ENCODE measurements at regions not wholly inside any gene's neighbourhood (a gene's known extent, or its start where the extent isn't known, plus 50 kb on each side); places are given as distances from the start of the nearest gene placed in this dataset.

DNA sequence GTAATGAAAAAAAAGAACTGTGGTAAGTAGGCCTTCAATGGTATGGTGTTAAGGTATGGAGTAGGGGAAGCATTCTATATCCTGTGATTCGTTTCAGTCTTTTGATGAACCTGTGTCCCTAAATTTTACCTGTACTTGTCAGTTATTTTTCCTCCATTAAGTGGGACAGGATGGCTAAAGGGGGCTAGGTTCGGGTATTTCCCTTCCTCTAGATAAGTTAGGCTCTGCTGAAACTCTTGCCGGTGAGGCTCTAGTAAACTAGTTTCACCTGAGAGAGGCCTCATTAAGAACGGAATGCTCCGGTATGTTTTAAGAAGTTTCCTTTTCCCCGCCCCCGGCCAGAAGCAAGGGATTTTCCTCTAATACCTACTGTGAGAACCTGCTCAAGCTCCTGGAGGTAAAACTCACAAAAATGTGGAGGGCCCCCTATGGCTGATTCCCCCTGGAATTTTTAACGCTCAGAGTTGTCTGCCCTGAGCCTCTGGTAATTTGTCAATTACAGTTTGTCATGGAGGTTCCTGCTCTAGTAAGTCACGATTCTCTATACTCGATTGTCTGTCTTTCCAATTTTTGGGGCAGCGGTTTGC lies 87.7 kb downstream of the MACIR start:
- no peaks in the 10 kb centered on the region for H3K9me3 ChIP-seq (replicated peaks)
- DNase-seq = no peak
- peaks cover 3% of the 10 kb centered on the region; the same call in 1 of the 2 replicates for H3K4me1 ChIP-seq
- H3K27me3 ChIP-seq = no peaks in the 10 kb centered on the region
- H3K27ac ChIP-seq = no peak overlapping the region
- H3K36me3 ChIP-seq = no peaks in the 10 kb centered on the region
- no peak overlapping the region for H3K4me3 ChIP-seq

DNA sequence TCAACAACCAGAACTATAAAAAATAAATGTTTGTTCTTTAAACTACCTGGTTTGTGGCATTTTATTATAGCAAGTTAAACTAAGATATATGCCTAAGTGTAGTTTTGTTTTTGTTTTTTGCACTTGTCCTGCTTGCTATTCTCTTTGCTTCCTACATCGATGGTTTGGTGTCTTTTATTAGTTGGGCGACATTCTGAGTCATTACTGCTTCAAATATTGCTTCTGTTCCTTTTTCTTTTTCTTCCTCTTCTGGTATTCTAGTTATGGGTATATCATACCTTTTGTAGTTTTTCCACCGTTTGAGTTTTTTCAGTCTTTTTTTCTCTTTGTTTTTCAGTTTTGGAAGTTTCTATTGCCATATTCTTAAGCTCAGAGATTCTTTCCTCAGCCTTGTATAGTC lies 86.9 kb downstream of the MACIR start:
- no peaks in the 10 kb centered on the region for H3K9me3 ChIP-seq (replicated peaks)
- no peak overlapping the region for H3K4me3 ChIP-seq
- H3K36me3 ChIP-seq = no peaks in the 10 kb centered on the region
- peaks cover 3% of the 10 kb centered on the region; the same call in 1 of the 2 replicates for H3K4me1 ChIP-seq
- no peak for DNase-seq
- H3K27ac ChIP-seq = no peak overlapping the region
- H3K27me3 ChIP-seq = no peaks in the 10 kb centered on the region

DNA sequence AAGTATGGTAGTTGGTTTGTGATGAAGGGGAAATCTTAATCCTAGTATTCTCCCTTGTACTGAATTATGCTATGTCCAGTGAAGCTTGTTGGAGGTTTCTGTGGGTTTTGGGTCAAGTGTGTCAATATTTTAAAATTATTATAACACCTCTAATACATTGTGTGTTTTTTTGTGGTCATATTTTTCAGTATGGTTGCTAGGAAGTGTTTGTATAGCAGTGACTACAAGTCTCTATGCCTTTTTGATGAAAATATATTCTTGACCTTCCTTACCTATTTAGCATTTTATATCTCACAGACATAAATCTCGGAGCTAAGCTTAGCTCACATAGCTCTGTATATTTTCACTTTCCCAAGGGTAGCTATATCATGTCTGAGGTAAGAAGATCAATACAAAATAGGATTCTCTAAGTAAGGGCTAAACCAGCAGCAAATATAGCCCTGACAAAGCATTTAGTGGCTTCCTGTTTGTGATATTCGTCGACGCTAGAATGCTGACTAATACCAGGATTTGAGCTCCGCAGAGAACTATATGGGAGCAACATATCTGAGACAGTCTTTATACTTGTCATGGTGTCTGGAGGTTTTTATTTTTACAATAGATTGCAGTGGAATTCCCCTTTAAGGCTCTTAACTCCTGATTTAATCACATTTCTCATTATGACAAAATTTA lies 82.3 kb downstream of the MACIR start:
- no peak overlapping the region for H3K27ac ChIP-seq
- no peak for DNase-seq

DNA sequence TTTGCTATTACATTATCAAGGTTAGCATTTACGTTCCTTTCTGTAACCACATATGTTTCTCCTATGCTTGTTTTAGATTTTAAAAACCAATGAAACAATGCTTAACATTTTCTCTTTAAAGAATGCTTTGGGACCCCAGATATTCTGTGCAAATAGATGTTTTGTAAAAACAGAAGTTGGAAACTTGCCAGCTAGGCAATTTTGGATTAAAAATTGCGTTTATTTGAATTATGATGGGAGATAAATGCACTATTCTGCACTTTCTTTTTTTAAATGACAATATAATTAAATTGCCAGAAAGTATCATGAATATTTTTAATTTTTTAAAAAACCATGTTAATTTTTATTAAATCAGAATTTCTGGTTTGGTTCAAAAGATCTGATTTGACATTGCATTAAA lies 81.6 kb downstream of the MACIR start:
- Histone ChIP-seq H3K9me3 (replicated peaks) (no peaks in the 10 kb centered on the region), H3K4me1 (no peaks in the 10 kb centered on the region), H3K27me3 (no peaks in the 10 kb centered on the region), H3K27ac (no peak overlapping the region), H3K36me3 (no peaks in the 10 kb centered on the region), H3K4me3 (no peak overlapping the region)
- DNase-seq = no peak

More for the DNA sequence above, 82.3 kb downstream of the MACIR start:
- H3K9me3 ChIP-seq (replicated peaks) = no peaks in the 10 kb centered on the region
- no peaks in the 10 kb centered on the region for H3K36me3 ChIP-seq
- no peak overlapping the region for H3K4me3 ChIP-seq
- H3K4me1 ChIP-seq = no peaks in the 10 kb centered on the region
- no peaks in the 10 kb centered on the region for H3K27me3 ChIP-seq

DNA sequence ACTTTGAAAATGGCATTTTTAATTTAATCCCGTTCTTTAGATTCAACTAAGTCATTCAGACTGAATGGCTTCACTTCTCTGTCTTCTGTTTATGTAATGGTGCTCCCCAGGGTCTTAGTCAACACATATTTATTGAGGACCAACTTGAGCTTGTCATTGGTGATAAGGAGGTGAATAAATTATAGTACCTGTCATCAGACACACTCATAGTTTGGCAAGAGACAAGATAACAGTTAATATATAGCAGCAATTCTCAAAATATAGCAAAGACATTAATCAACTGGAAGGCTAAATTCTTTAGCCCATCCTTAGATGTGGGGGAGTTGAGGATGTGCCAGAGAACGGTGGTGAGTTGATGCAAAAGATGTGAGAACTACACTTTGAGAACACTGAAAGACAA lies 78.4 kb downstream of the MACIR start:
- no peaks in the 10 kb centered on the region for H3K9me3 ChIP-seq (replicated peaks)
- DNase-seq = no peak

DNA sequence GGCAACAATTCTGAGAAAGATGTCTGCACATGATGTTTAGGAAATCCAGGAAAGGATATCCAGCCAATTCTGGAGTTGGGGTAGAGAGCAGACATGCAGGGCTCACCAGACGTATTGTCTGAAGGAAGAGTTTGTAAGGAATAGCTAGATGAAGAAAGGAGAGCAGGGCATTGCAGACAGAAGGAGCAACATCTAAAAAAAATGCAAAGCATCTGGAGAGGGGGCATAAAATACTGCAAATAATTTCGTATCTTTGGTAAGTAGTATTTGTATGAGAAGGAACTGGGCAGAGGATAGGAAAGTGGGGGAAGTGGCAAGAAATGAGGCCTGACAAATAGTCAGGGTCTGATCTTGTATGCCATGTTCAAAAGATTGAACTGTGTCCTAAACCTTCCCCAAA lies 74.8 kb downstream of the MACIR start:
- Histone ChIP-seq H3K4me1 (no peaks in the 10 kb centered on the region), H3K27me3 (no peaks in the 10 kb centered on the region), H3K9me3 (replicated peaks) (no peaks in the 10 kb centered on the region), H3K27ac (no peak overlapping the region), H3K4me3 (no peak overlapping the region), H3K36me3 (no peaks in the 10 kb centered on the region)
- no peak for DNase-seq

More for the DNA sequence above, 78.4 kb downstream of the MACIR start:
- H3K4me1 ChIP-seq = no peaks in the 10 kb centered on the region
- no peaks in the 10 kb centered on the region for H3K36me3 ChIP-seq
- no peak overlapping the region for H3K4me3 ChIP-seq
- H3K27me3 ChIP-seq = no peaks in the 10 kb centered on the region
- no peak overlapping the region for H3K27ac ChIP-seq

DNA sequence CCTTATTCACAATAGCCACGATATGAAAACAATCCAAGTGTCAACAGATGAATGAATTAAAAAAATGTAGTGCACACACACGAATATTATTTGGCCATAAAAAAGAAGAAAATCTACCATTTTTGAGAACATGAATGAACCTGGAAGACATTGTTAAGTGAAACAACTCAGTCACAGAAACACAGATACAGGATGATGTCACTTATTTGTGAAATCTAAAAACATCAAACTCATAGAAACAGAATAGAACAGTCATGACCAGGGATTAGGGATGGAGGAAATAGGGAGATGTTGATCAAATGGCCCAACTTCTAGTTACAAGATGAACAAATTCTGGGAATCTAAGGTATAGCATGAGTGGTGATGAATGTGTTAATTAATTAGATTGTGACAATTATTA lies 72.3 kb downstream of the MACIR start:
- Histone ChIP-seq H3K4me1 (no peaks in the 10 kb centered on the region), H3K9me3 (replicated peaks) (no peaks in the 10 kb centered on the region), H3K36me3 (no peaks in the 10 kb centered on the region), H3K27me3 (no peaks in the 10 kb centered on the region), H3K4me3 (no peak overlapping the region), H3K27ac (no peak overlapping the region)
- no peak for DNase-seq
